HG03521 (cell line): ENCODE measurements at regions not wholly inside any gene's neighbourhood (a gene's known extent, or its start where the extent isn't known, plus 50 kb on each side); places are given as distances from the start of the nearest gene placed in this dataset.
"Not testable (repeated sequence)": the region's sequence is repeated elsewhere in the genome, so short reads cannot be mapped to it uniquely, and the experiment has no call there.

Source experiments
- ATAC-seq: cut with Tn5 transposase; IDR thresholded peaks from one replicate; pipeline ENCODE4 v1.9.1; 2021; ENCODE audit warnings: mild to moderate bottlenecking, moderate library complexity; ENCODE audit not compliant: unreplicated experiment

DNA sequence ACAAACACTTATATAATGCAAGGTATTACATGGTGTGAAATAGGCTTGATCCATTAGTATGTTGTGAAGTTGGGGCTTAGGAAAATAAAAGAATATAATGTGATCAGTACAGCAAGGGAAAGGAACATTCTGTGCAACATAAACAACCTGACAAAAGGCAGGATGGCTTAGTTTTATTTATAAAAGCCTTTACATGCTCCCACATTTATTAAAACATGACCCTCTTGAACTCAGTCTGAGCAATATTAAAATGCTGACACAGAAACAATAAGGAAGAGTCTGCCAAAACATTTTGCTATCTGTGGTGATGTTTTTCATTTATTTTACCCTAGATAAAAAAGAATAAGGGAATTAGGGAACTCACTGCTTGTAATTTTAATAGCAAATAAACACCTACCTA is 519.7 kb downstream of the PCDH7 start:
- no peak for ATAC-seq

- ATAC-seq, result no peak
Measured at GRCh38 chr4:31241504-31242106, 521.4 kb downstream of the PCDH7 start.

- no peak for ATAC-seq
Measured at GRCh38 chr4:31246856-31247255, 526.7 kb downstream of the PCDH7 start.

GRCh38 chr4:31259119-31259518 is 539.0 kb downstream of the PCDH7 start:
- no peak for ATAC-seq

DNA sequence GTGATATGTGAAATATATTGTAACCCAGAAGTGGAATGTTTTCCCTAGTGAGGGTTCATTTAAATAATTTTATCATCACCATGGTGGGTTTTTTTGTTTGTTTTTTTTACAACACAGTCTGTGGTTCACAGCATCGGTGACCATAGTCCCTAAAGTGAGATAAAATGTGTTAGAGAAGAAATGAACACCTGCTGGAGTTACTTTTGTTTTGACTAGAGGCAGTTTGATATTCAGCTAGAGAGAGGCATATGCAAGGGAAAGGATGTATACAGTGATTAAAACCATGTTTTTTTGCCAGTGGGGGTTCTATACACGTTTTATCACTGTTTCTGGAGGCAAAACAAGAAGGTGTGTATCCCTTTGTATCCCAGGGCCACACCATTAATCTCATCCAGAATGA is 541.5 kb downstream of the PCDH7 start:
- no peak for ATAC-seq

DNA sequence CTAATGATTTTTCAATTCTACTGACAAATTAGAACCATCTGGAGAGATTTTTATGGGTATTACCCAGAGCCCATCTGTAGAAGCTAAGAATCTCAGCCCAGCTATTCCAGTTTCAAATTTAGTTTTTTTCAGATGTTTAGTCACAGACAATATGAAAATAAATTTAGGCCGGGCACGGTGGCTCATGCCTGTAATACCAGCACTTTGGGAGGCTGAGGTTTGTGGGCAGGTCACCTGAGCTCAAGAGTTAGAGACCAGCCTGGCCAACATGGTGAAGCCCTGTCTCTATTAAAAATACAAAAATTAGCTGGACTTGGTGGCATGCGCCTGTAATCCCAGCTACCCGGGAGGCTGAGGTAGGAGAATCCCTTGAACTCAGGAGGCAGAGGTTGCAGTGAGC is 545.9 kb downstream of the PCDH7 start:
- ATAC-seq, result not testable (repeated sequence)

DNA sequence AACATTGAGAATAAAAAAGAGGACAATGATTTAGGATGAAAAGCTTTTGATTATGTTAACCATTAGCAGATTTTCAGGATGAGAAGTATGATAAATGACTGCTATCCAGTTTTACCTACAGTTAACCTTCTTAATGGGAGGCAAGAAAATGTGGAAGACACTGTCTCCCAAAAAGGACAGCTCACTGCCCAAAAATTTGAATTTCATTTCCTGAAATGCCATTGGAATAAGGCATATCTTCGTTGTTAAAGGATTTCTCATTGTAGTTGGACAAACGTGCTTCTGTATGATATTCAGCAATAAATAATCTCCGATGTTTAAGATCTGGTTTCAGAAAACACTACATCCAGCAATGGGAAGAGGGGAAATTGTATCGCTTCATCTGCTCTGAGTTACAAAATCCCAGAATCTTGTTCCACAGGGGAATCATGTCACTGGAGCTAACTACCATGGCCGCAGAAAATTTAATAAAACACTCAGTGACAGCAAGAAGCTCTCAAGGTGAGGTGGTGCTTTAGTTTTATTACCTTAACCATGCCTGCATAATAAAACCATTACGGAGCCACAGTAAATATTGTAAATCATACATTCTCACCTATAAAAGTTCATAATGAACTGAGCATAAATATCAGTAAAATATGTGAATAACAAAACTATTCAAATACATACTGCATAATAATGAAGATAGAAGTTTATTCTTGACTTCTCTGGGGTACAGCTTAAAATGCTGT is 552.3 kb downstream of the PCDH7 start:
- ATAC-seq, result no peak

DNA sequence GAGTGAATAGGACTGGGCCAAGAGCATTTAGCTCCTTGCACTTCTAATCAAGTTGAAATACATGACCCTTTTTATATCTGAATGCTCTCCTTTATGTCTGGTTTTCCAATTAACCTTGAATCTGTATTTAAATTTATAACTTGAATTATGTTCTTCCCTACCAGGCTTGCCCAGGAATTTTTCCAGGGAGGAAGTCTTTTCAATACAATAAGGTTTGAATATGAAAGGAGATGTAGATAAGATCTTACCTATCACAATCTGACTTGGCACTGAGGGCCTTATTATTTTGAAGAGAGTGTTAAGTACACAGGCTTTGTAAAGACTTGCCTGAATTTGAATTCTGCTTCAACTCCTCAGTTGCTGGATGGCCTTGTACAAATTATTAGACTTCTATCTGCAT is 555.7 kb downstream of the PCDH7 start:
- no peak for ATAC-seq

DNA sequence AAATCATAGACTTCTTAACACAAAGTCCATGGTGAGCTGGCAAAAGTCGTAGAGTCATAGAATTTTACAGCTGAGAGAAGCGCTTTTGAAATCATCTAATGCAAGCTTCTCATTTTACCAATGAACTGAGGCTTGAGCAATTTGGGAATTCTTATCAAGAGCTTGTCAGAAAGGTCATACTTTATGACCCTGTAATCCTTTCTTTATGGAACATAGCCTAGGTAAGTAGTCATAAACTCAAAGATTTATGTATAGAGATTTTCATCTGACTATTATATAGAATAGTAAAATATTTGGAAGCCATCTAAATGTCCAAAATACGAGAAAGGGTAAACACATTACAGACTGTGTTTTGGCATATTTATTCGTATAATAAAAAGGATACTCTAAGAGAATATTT is 563.5 kb downstream of the PCDH7 start:
- ATAC-seq, result no peak

GRCh38 chr4:31290836-31291235 is 570.7 kb downstream of the PCDH7 start:
- ATAC-seq, result no peak

DNA sequence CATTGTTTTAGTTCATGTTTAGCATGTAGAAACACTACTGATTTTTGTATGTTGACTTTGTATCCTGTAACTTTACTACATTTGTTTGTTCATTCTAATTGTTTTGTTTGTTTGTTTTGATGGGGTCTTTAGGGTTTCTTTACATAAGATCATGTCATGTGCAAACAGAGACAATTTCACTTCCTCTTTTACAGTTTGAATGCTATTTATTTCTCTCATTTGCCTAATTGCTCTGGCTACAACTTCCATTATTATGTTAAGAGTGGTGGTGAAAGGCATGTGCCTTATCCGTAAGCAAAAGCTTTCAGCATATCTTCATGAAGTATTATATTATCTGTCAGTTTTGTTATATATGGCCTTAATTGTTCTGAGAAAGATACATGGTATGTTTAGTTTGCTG is 571.1 kb downstream of the PCDH7 start:
- ATAC-seq, result no peak

- no peak for ATAC-seq
Measured at GRCh38 chr4:31294655-31295480, 574.7 kb downstream of the PCDH7 start.

GRCh38 chr4:31298737-31299136 is 578.6 kb downstream of the PCDH7 start:
- ATAC-seq, result no peak

DNA sequence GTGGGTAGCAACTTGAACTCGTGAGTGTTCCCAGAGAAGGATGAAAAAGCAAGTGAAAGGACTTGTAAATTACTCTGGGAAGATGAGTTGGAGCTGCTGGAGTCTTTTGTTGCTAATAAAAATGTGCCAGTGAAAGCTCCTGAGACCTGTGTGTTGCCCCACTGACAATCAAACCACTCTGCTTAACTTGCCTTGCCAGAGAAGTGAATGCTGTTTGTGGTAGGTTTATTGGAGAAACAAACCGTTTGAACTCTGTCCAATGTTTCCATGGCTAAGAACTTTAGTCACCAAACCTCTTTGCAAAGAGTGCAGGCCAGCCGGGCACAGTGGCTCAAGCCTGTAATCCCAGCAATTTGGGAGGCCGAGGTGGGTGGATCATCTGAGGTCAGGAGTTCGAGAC is 586.9 kb downstream of the PCDH7 start:
- ATAC-seq, result no peak

GRCh38 chr4:31324814-31325213 is 604.6 kb downstream of the PCDH7 start:
- ATAC-seq, result no peak

GRCh38 chr4:31325300-31325699 is 605.1 kb downstream of the PCDH7 start:
- ATAC-seq, result no peak

GRCh38 chr4:31327031-31327430 is 606.9 kb downstream of the PCDH7 start:
- ATAC-seq, result no peak

DNA sequence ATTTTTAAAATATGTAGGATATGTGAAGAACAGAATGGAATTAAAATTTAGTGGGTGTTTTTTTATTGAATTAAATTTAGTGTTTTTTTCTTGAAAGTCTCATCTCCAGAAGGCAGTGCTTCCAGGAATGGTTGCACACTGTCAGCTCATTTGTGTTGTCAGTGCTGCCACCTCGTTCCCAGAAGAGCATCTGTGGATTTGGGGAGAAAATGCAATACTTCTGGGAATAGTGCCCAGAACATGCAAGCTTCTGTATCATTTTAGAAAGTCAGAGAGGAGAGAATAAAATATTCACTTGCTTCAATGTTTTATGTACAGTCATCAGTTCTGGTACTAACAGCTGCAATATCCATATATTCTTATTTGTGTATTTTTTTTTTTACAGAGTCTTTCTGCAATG is 608.8 kb downstream of the PCDH7 start:
- no peak for ATAC-seq

DNA sequence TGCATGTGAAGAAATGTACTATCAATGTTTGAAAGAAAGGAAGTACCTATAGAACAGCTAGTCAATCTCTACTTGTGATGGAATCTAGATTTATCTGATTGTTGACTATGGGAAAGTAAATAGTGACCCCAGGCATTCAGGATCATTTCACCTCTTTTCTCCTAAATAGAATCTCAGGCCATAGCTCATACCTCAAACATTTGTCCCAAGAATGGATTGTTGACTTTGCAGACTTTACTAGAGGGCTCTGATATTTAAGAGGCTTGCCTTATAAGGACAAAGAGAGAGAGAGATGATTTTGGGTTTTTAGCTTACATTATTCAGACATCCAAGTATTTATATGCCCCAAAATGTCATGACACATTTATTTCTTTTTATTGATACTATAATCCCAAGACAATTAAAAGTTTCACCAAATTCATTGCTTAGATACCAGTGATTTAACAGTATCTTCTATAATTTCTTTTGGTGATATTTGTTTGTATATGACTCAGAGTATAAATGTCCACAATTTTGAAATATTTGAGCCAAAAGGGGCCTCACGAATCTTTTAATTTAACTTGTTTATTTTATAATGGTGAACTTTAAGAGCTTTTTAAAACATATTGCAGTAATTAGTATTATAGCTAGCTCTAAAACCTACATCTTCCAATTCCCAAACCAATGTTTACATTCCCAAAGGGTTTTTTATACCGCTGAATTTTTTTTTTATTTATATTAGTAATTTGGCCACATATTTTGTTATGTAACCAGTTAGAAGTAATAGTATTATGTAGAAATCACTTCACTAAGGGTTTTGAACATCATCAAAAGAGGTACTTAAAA is 614.1 kb downstream of the PCDH7 start:
- no peak for ATAC-seq

GRCh38 chr4:31338000-31338399 is 617.8 kb downstream of the PCDH7 start:
- no peak for ATAC-seq
